ENCODE measurements at regions not wholly inside any gene's neighbourhood (a gene's known extent, or its start where the extent isn't known, plus 50 kb on each side); places are given as distances from the start of the nearest gene placed in this dataset.

DNA sequence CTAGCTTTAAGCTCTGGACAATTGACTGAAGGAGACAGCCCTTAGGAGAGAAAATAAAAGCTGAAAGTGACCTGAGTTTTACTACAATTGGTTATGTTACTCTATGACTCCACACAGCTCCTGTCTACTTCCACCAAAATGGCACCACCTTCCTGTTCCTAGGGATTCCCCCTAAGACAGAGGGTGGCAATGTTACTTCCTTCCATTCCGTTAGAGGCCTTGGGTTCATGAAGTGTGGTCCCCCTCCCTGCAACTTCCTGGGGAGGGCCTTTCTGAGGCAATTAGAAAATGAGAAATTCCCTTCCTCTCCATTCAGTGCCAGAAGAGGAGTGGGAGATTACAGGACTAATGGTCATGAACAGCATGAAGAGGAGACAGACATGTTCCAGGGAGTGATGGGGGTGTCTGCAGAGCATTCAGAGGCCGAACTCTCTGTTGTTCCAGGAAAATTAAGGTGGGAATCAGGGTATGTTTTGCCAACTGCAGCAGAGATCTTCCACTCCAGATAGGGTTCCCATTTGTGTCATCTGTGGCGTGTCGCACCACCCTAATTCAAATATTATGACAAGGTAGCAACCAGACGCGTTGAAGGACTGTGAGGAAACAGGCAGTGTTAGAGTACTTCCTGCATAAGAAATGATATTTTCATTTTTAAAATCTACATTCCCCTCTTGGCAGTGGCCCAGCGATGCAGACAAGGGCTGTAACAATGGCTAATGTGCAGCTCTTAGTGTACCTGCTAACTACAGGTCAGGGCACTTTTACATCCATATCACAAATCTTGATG lies 53.1 kb upstream of the TRIM67 start:
- TF ChIP-seq, protein P1, sequence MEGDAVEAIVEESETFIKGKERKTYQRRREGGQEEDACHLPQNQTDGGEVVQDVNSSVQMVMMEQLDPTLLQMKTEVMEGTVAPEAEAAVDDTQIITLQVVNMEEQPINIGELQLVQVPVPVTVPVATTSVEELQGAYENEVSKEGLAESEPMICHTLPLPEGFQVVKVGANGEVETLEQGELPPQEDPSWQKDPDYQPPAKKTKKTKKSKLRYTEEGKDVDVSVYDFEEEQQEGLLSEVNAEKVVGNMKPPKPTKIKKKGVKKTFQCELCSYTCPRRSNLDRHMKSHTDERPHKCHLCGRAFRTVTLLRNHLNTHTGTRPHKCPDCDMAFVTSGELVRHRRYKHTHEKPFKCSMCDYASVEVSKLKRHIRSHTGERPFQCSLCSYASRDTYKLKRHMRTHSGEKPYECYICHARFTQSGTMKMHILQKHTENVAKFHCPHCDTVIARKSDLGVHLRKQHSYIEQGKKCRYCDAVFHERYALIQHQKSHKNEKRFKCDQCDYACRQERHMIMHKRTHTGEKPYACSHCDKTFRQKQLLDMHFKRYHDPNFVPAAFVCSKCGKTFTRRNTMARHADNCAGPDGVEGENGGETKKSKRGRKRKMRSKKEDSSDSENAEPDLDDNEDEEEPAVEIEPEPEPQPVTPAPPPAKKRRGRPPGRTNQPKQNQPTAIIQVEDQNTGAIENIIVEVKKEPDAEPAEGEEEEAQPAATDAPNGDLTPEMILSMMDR (IDR thresholded peaks at IDR 0.05) = no peak

DNA sequence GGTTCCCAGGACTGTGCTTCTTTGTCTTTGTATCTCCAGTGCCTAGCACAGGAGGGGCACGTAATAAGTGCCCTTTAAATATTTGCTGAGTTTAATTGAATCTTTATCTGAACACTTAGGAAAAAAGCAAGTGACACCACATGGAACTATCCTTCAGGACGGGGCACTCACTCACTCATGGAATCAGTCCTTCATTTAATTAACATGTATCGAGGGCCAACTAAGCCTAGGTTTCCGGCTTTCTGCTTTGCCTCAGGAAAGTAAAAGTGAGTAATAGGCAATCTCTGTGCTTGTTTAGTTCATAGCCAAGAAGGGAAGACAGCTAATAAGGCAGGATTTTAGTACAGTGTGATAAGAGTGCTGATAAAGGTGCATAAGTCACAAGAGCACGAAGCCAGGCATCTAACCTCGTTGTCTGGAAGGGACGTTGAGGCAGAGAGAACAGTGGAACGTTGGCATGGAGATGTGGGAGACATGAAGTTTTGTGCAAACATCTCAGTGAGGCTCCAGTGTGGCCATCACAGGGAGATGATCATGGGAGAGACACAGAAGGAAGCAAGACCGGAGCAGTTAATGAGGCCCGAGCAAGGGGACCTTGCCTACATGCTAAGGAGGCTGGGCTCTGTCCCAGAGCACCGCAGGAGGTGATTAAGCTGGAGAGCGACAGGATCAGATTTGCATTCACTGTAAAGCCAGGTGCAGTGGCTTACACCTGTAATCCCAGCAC lies 54.1 kb upstream of the TRIM67 start:
- TF ChIP-seq, protein P1 (IDR thresholded peaks at IDR 0.05) = no peak

DNA sequence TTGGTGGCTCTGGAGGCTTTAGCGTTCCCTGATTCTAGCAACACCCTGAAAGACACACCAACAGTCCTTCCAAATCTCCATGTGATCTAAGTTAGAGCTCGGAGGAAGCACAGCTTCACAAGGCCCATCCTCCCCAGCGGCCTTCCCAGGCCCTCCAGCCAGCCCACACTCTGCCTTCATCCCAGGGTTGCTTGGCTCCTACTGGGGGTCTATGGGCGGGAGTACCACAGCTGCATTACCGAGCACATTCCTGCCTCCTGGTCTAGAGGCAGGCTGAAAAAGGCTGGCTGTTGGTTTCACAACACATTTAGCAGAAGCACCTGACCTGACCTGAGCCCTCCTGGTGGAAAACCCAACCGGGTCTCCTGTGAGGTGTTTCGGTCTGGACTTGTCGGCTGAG lies 54.7 kb upstream of the TRIM67 start:
- TF ChIP-seq, protein P1 (IDR thresholded peaks at IDR 0.05) = no peak

DNA sequence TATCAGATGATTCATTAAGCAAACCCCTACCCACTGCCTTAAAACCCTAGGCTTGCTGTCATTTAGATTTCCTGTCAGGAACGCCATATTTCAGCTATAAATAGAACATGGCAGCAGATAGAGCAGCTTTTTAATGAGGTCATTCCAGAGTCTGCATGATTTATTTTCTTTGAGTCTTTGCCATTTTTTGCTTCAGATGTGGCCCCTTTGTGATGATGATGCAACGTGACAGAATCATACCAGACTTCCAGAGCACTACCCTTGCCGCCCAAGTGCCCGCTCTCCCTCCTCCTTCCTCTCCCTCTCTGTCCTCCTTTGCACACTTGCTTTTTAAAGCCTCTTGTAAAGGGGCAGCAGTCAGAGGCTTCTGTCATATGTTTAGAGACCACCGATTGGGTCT lies 55.5 kb upstream of the TRIM67 start:
- TF ChIP-seq, protein P1 (IDR thresholded peaks at IDR 0.05) = no peak

DNA sequence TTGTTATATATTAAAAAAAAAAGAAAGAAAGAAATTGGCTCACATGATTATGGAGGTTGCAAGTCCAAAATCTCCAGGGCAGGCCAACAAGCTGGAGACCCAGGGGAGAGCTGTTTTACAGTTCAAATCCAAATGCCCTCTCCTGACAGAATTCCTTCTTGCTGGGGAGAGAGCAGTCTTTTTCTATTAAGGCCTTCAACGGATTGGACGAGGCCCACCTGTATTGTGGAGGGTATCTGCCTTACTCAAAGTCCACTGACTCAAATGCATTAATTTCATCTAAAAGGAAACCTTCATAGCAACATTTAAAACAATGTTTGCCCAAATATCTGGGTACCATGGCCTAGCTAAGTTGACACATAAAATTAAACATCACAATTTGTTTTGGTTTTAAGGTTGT lies 56.9 kb upstream of the TRIM67 start:
- TF ChIP-seq, protein P1 (IDR thresholded peaks at IDR 0.05) = no peak

DNA sequence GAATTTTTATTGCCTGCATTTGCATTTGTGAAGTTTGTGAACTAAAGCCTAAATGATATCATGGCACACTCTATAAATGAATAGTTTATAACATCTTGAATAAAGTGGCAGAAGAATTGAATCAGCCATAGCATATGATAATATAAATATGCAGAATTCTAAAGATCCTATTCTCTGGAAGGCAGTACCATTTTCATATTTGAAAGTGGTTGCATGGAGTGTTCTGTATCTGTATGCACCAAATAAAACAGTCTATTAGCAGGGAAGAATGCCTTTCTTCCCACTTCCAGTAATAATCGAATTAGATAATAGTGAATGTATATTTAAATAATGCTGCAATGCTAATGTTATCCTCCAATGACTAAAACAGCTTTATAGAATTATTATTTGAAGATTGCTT lies 57.9 kb upstream of the TRIM67 start:
- TF ChIP-seq, protein P1 (IDR thresholded peaks at IDR 0.05) = no peak

DNA sequence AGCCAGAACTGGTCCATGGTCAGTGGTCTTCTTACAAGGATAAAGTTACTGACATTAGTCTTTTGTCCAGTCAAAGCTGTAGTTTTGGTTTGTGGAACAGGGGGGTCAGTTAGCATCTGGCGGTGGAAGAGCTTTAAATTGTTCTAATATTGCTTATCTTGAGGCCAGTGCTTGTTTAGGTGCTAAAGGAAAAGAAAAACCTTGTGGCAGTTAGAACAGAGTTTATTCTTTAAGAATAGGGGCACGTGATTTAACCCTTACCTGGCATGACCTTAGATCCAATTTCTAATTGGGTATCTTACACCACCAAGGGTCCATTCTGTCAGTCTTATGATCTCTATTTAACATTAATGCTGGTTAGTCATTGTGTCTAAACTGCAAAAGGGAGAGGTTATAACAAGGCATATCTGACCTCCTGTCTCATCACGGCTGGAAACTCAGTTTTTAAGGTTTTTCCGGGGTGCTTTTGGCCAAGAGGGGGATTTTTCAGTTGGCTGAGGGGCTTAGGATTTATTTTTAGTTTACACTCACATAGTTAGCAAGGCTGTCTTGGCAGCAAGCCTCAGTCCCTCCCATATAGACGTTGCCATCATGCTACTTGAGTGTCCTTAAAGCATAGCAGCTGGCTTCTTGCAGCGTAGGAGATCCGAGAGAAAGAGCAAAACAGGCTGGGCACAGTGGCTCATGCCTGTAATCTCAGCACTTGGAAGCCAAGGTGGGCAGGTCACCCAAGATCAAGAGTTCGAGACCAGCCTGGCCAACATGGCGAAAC lies 60.1 kb upstream of the FAM89A start:
- TF ChIP-seq, protein P1 (IDR thresholded peaks at IDR 0.05) = no peak

All from LNCAP (cell line).